Neuron (in vitro differentiated cells): ENCODE measurements at regions not wholly inside any gene's neighbourhood (a gene's known extent, or its start where the extent isn't known, plus 50 kb on each side); places are given as distances from the start of the nearest gene placed in this dataset.
"Not testable (repeated sequence)": the region's sequence is repeated elsewhere in the genome, so short reads cannot be mapped to it uniquely, and the experiment has no call there.

Experiments used
- H2AFZ ChIP-seq: one replicate; pipeline ENCODE4 v1.6.1; 2013; ENCODE audit warnings: low read depth, mild to moderate bottlenecking, inconsistent platforms, low read length, moderate library complexity
- H3K27me3 ChIP-seq: one replicate; pipeline ENCODE4 v1.6.1; 2013; ENCODE audit warnings: low read length; ENCODE audit not compliant: insufficient read depth
- H3K36me3 ChIP-seq: one replicate; pipeline ENCODE4 v1.6.1; 2013; ENCODE audit warnings: low read length; ENCODE audit not compliant: insufficient read depth
- H3K4me1 ChIP-seq: one replicate; pipeline ENCODE4 v1.6.1; 2013; ENCODE audit warnings: low read length; ENCODE audit not compliant: insufficient read depth
- H3K4me3 ChIP-seq: 2 replicates; pipeline ENCODE4 v1.5.1; 2013; ENCODE audit warnings: mild to moderate bottlenecking, low read length, moderate library complexity
- H3K9me3 ChIP-seq: one replicate; pipeline ENCODE4 v1.6.1; 2013; ENCODE audit warnings: low read length

- no peaks in the 10 kb centered on the region for H3K36me3 ChIP-seq
- no peak overlapping the region for H2AFZ ChIP-seq
- H3K27me3 ChIP-seq = peaks cover 3% of the 10 kb centered on the region
- no peaks in the 10 kb centered on the region for H3K4me1 ChIP-seq
- no peaks in the 10 kb centered on the region for H3K9me3 ChIP-seq
- no peak overlapping the region for H3K4me3 ChIP-seq
Observed at GRCh38 chr2:198304859-198305258, 500.5 kb downstream of the PLCL1 start.

GRCh38 chr2:198297350-198297749, 493.0 kb downstream of the PLCL1 start:
- Histone ChIP-seq H3K4me1 (no peaks in the 10 kb centered on the region), H3K4me3 (no peak overlapping the region), H3K9me3 (no peaks in the 10 kb centered on the region), H3K36me3 (no peaks in the 10 kb centered on the region), H2AFZ (no peak overlapping the region), H3K27me3 (peaks cover 3% of the 10 kb centered on the region)

GRCh38 chr2:198296665-198297308, 492.4 kb downstream of the PLCL1 start:
- no peaks in the 10 kb centered on the region for H3K4me1 ChIP-seq
- peaks cover 3% of the 10 kb centered on the region for H3K27me3 ChIP-seq
- no peaks in the 10 kb centered on the region for H3K36me3 ChIP-seq
- no peaks in the 10 kb centered on the region for H3K9me3 ChIP-seq
- H2AFZ ChIP-seq = no peak overlapping the region
- H3K4me3 ChIP-seq = no peak overlapping the region

GRCh38 chr2:198293281-198293680, 488.9 kb downstream of the PLCL1 start:
- peaks cover 3% of the 10 kb centered on the region for H3K27me3 ChIP-seq

GRCh38 chr2:198289811-198290210, 485.4 kb downstream of the PLCL1 start:
- Histone ChIP-seq H3K27me3 (peaks cover 2% of the 10 kb centered on the region), H3K36me3 (no peaks in the 10 kb centered on the region)

More at GRCh38 chr2:198293281-198293680, 488.9 kb downstream of the PLCL1 start:
- H3K4me3 ChIP-seq = no peak overlapping the region
- H3K4me1 ChIP-seq = no peaks in the 10 kb centered on the region
- no peaks in the 10 kb centered on the region for H3K9me3 ChIP-seq
- H3K36me3 ChIP-seq = no peaks in the 10 kb centered on the region
- no peak overlapping the region for H2AFZ ChIP-seq

GRCh38 chr2:198287706-198288105, 483.3 kb downstream of the PLCL1 start:
- Histone ChIP-seq H3K36me3 (no peaks in the 10 kb centered on the region), H3K9me3 (no peaks in the 10 kb centered on the region), H3K4me3 (no peak overlapping the region), H3K4me1 (no peaks in the 10 kb centered on the region), H2AFZ (no peak overlapping the region), H3K27me3 (no peaks in the 10 kb centered on the region)

More at GRCh38 chr2:198289811-198290210, 485.4 kb downstream of the PLCL1 start:
- Histone ChIP-seq H3K9me3 (no peaks in the 10 kb centered on the region), H3K4me1 (no peaks in the 10 kb centered on the region), H3K4me3 (no peak overlapping the region), H2AFZ (no peak overlapping the region)

GRCh38 chr2:198285216-198285615, 480.8 kb downstream of the PLCL1 start:
- H3K9me3 ChIP-seq = no peaks in the 10 kb centered on the region
- no peaks in the 10 kb centered on the region for H3K27me3 ChIP-seq
- no peaks in the 10 kb centered on the region for H3K4me1 ChIP-seq
- H3K4me3 ChIP-seq = no peak overlapping the region
- H2AFZ ChIP-seq = no peak overlapping the region
- H3K36me3 ChIP-seq = no peaks in the 10 kb centered on the region

- H3K9me3 ChIP-seq = no peaks in the 10 kb centered on the region
- no peaks in the 10 kb centered on the region for H3K27me3 ChIP-seq
- H3K4me3 ChIP-seq = no peak overlapping the region
- no peak overlapping the region for H2AFZ ChIP-seq
- H3K4me1 ChIP-seq = no peaks in the 10 kb centered on the region
- no peaks in the 10 kb centered on the region for H3K36me3 ChIP-seq
Observed at GRCh38 chr2:198283146-198283545, 478.8 kb downstream of the PLCL1 start.

GRCh38 chr2:198282061-198282460, 477.7 kb downstream of the PLCL1 start:
- Histone ChIP-seq H3K9me3 (no peaks in the 10 kb centered on the region), H3K36me3 (no peaks in the 10 kb centered on the region), H3K4me3 (no peak overlapping the region), H3K4me1 (no peaks in the 10 kb centered on the region), H3K27me3 (no peaks in the 10 kb centered on the region), H2AFZ (no peak overlapping the region)

- H3K27me3 ChIP-seq = no peaks in the 10 kb centered on the region
- no peak overlapping the region for H2AFZ ChIP-seq
- no peak overlapping the region for H3K4me3 ChIP-seq
- H3K36me3 ChIP-seq = no peaks in the 10 kb centered on the region
- no peaks in the 10 kb centered on the region for H3K4me1 ChIP-seq
- no peaks in the 10 kb centered on the region for H3K9me3 ChIP-seq
Observed at GRCh38 chr2:198280145-198280544, 475.8 kb downstream of the PLCL1 start.

GRCh38 chr2:198279026-198279425, 474.6 kb downstream of the PLCL1 start:
- H2AFZ ChIP-seq = no peak overlapping the region
- no peaks in the 10 kb centered on the region for H3K36me3 ChIP-seq
- no peaks in the 10 kb centered on the region for H3K27me3 ChIP-seq
- no peaks in the 10 kb centered on the region for H3K9me3 ChIP-seq
- no peak overlapping the region for H3K4me3 ChIP-seq
- H3K4me1 ChIP-seq = no peaks in the 10 kb centered on the region

- H3K4me3 ChIP-seq = no peak overlapping the region
- no peak overlapping the region for H2AFZ ChIP-seq
- no peaks in the 10 kb centered on the region for H3K4me1 ChIP-seq
- H3K27me3 ChIP-seq = no peaks in the 10 kb centered on the region
- H3K36me3 ChIP-seq = no peaks in the 10 kb centered on the region
- no peaks in the 10 kb centered on the region for H3K9me3 ChIP-seq
Observed at GRCh38 chr2:198277181-198277580, 472.8 kb downstream of the PLCL1 start.

GRCh38 chr2:198273660-198274059, 469.3 kb downstream of the PLCL1 start:
- no peaks in the 10 kb centered on the region for H3K27me3 ChIP-seq
- no peaks in the 10 kb centered on the region for H3K4me1 ChIP-seq
- no peak overlapping the region for H2AFZ ChIP-seq
- H3K9me3 ChIP-seq = no peaks in the 10 kb centered on the region
- H3K4me3 ChIP-seq = no peak overlapping the region
- H3K36me3 ChIP-seq = no peaks in the 10 kb centered on the region

- H3K4me1 ChIP-seq, H3K27me3 ChIP-seq, H3K4me3 ChIP-seq, H2AFZ ChIP-seq, H3K36me3 ChIP-seq, H3K9me3 ChIP-seq: not testable (repeated sequence)
Observed at GRCh38 chr2:198270157-198270556, 465.8 kb downstream of the PLCL1 start.
